ENCODE measurements at regions not wholly inside any gene's neighbourhood (a gene's known extent, or its start where the extent isn't known, plus 50 kb on each side); places are given as distances from the start of the nearest gene placed in this dataset.
"Not testable (repeated sequence)": the region's sequence is repeated elsewhere in the genome, so short reads cannot be mapped to it uniquely, and the experiment has no call there.

DNA sequence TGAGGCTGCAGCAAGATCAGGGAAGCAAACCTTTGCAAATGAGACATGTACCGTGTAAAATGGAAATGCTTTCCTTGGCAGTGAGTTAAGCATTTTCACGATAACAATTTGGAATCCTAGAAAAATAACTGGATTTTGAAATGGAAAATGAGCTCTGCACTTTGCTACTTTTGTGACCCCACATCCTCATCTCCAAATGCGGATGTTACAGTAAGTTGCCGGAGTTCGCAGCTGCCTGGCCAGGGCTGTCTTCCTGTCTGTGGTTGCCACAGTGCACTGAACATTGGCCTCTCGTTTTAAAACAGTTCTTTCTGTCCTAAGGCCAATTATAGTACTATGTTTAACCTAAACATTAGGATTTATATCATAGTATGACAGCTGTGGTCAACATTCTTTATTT, 136.2 kb upstream of the FZD8 start:
- Histone ChIP-seq H3K4me1 (peaks cover 0 to 12% (median 0%) of the 10 kb centered on the region in 9 donors), H3K9me3 (no peaks in the 10 kb centered on the region), H3K27ac (no peak overlapping the region), H3K36me3 (no peaks in the 10 kb centered on the region), H3K4me3 (no peak overlapping the region), H3K27me3 (no peaks in the 10 kb centered on the region)
- peak in 4 of 8 donors; percentile 39 to 69 (median 50) for ATAC-seq
- intact Hi-C loops (cut with DNase I) = no loop called here
- 50 to 64% methylated on average over 6 of the region's 6 CpGs for WGBS, 2 donors
- DNase-seq = peak in 1 of 2 donors; percentile 20
- TF ChIP-seq, protein P1, sequence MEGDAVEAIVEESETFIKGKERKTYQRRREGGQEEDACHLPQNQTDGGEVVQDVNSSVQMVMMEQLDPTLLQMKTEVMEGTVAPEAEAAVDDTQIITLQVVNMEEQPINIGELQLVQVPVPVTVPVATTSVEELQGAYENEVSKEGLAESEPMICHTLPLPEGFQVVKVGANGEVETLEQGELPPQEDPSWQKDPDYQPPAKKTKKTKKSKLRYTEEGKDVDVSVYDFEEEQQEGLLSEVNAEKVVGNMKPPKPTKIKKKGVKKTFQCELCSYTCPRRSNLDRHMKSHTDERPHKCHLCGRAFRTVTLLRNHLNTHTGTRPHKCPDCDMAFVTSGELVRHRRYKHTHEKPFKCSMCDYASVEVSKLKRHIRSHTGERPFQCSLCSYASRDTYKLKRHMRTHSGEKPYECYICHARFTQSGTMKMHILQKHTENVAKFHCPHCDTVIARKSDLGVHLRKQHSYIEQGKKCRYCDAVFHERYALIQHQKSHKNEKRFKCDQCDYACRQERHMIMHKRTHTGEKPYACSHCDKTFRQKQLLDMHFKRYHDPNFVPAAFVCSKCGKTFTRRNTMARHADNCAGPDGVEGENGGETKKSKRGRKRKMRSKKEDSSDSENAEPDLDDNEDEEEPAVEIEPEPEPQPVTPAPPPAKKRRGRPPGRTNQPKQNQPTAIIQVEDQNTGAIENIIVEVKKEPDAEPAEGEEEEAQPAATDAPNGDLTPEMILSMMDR (IDR thresholded peaks at IDR 0.05) = no peak

DNA sequence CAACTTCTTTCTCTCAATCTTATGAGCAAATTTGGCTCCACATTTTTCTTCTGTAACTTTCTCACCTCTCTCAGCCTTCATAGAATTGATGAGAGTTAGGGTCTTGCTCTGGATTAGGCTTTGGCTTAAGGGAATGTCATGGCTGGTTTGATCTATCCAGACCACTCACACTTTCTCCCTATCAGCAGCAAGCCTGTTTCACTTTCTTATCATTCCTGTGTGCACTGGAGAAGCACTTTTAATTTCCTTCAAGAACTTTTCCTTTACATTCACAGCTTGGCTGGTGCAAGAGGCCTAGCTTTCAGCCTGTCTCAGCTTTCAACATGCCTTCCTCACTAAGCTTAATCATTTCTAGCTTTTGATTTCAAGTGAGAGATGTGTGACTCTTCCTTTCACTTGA, 134.5 kb upstream of the FZD8 start:
- not testable (repeated sequence) for ATAC-seq

DNA sequence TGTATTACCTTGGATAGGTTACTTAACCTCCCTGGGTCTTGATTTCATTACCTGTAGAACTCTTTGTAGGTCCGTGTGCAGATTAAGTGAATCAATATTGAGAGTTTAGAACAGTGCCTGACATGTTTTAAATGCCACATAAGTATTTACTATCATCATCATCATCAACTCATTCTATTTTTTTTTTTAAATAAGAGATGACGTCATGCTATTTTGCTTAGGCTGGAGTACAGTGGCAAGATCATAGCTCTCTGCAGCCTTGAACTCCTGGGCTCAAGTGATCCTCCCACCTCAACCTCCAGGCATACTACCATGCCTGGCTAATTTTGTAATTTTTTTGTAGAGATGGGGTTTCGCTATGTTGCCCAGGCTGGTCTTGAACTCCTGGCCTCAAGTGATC, 132.0 kb upstream of the FZD8 start:
- H3K9me3 ChIP-seq = no peaks in the 10 kb centered on the region
- no peaks in the 10 kb centered on the region for H3K36me3 ChIP-seq
- DNase-seq (no peak), ATAC-seq (no peak)
- no peak overlapping the region for H3K4me3 ChIP-seq
- TF ChIP-seq, protein P1 (IDR thresholded peaks at IDR 0.05) = no peak
- 96 to 99% methylated on average over 3 of the region's 3 CpGs for WGBS, 2 donors
- H3K27ac ChIP-seq = no peak overlapping the region
- intact Hi-C loops (cut with DNase I) = no loop called here
- H3K4me1 ChIP-seq = peaks cover 0 to 18% (median 0%) of the 10 kb centered on the region in 9 donors
- no peaks in the 10 kb centered on the region for H3K27me3 ChIP-seq

More for the DNA sequence above, 134.5 kb upstream of the FZD8 start:
- H3K36me3 ChIP-seq; H3K4me3 ChIP-seq; H3K27ac ChIP-seq; H3K9me3 ChIP-seq; H3K27me3 ChIP-seq; intact Hi-C loops (cut with DNase I); DNase-seq: not testable (repeated sequence)
- peaks cover 0 to 12% (median 0%) of the 10 kb centered on the region in 9 donors for H3K4me1 ChIP-seq

DNA sequence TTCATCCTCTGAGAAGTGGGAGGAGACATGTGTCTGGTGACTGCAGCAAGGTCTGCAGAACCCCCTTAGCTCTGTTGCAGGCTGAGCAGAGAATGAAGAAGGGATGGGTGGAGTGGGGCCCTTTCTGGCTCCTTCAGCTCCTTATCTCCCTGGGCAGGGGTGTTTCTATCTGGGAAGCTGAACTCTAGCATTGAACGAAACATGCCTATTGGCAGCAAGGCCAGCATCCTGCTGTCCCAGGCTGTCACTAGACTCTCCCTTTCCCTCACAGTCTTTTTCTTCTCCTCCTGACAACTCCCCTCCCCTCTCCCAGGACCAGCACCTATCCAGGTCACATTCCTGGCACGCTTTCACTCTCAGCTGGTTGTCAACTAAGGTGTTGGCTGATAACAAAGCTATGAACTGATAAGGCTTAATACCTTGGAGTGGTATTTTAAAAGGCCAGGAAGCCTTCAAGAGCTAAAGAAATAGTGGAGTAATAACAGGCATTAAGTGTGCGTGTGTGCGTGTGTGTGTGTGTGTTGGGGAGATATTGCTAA, 128.8 kb upstream of the FZD8 start:
- DNase-seq (no peak), ATAC-seq (no peak)
- TF ChIP-seq, protein P1 (IDR thresholded peaks at IDR 0.05) = no peak
- Histone ChIP-seq H3K27me3 (no peaks in the 10 kb centered on the region), H3K27ac (no peak overlapping the region), H3K9me3 (no peaks in the 10 kb centered on the region), H3K36me3 (no peaks in the 10 kb centered on the region), H3K4me1 (peaks cover 0 to 6% (median 0%) of the 10 kb centered on the region in 9 donors), H3K4me3 (no peak overlapping the region)
- intact Hi-C loops (cut with DNase I) = no loop called here
- WGBS, 2 donors = 33 to 56% methylated on average over 4 of the region's 4 CpGs

DNA sequence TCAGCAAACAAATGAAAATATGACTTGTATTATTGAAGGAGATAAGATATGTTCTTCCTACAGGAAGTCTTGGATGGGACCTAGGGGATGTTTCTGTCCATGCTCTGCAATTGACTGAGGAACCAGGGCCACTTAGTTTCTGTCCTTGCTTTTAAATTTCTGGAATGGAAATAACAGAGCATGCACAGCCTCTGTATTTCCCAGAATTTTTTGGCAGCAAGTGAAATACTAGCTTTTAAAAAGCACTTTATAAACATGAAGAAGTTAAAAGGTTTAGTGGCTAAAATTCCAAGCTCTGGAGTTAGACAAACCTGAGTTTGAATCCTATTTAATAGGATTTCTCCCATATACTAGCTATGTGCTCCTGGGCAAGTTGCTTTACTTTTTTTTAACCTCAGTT, 127.7 kb upstream of the FZD8 start:
- ATAC-seq (no peak), DNase-seq (no peak)
- Histone ChIP-seq H3K4me1 (peaks cover 0 to 6% (median 0%) of the 10 kb centered on the region in 9 donors), H3K27ac (no peak overlapping the region), H3K9me3 (no peaks in the 10 kb centered on the region), H3K36me3 (no peaks in the 10 kb centered on the region), H3K4me3 (no peak overlapping the region), H3K27me3 (no peaks in the 10 kb centered on the region)
- TF ChIP-seq, protein P1 (IDR thresholded peaks at IDR 0.05) = no peak
- intact Hi-C loops (cut with DNase I) = loop anchor here in 1 of 10 donors (10.0 kb wide), 1 partner anchor 125 kb away; the partner anchor contains the start of gene FZD8

Measured in heart right ventricle (tissue), 16 donors.